Stomach (tissue), 8 donors: ENCODE measurements at regions not wholly inside any gene's neighbourhood (a gene's known extent, or its start where the extent isn't known, plus 50 kb on each side); places are given as distances from the start of the nearest gene placed in this dataset.
A peak's percentile ranks its signal among the peaks of the same experiment; 100 is the strongest.

Source experiments
- DNase-seq, 2 donors: peaks; one replicate each; pipeline versions ENCODE4 v3.0.0 to v3.0.0-alpha.2; 2013 to 2019
- H3K27ac ChIP-seq, 5 donors: fragments of 200-600 bp in 4 of 5; sonication (generic) in 4 of 5; one replicate each; pipeline ENCODE4 v1.5.1; 2013 to 2019; ENCODE audit warnings: mild to moderate bottlenecking in 1 of 5, moderate library complexity in 1 of 5
- H3K27me3 ChIP-seq, 3 donors: fragments of 200-600 bp; sonication (generic); one replicate each; pipeline ENCODE4 v1.5.1; 2017 to 2019; ENCODE audit warnings: mixed run types in 1 of 3
- H3K36me3 ChIP-seq, 4 donors: fragments of 200-600 bp; sonication (generic); 1 replicate in 3 of 4; 2 replicates in 1 of 4; pipeline ENCODE4 v1.5.1; 2016 to 2019
- H3K4me1 ChIP-seq, 4 donors: fragments of 200-600 bp; sonication (generic); one replicate each; pipeline ENCODE4 v1.5.1; 2016 to 2019
- H3K4me3 ChIP-seq, 4 donors: fragments of 200-600 bp; sonication (generic) in 3 of 4; one replicate each; pipeline ENCODE4 v1.5.1; 2016 to 2019; ENCODE audit warnings: mild to moderate bottlenecking in 1 of 4
- H3K9me3 ChIP-seq, 4 donors: fragments of 200-600 bp; sonication (generic); one replicate each; pipeline ENCODE4 v1.5.1; 2016 to 2019
- CTCF ChIP-seq, 7 experiments: fragments of 450-650 bp in 4 of 7; fragments of 200-600 bp in 3 of 7; sonication (generic) in 3 of 7; IDR thresholded peaks; one replicate each; pipeline ENCODE4 v1.5.1; 2016 to 2019; ENCODE audit warnings: antibody characterized with exemption in 7 of 7, control low read depth in 2 of 7, mild to moderate bottlenecking in 1 of 7
- EP300 ChIP-seq: sonication (generic); formaldehyde crosslinking; IDR thresholded peaks from one replicate; pipeline ENCODE4 v1.6.1; 2017; ENCODE audit warnings: antibody characterized with exemption
- POLR2A ChIP-seq, 4 donors: fragments of 450-650 bp; IDR thresholded peaks; one replicate each; pipeline ENCODE4 v1.6.1; 2016; ENCODE audit warnings: antibody characterized with exemption in 4 of 4, control low read depth in 2 of 4, mild to moderate bottlenecking in 1 of 4, moderate library complexity in 1 of 4
- POLR2AphosphoS5 ChIP-seq, 3 donors: sonication (generic); formaldehyde crosslinking; IDR thresholded peaks; one replicate each; pipeline ENCODE4 v1.6.1; 2016; ENCODE audit warnings: antibody characterized with exemption in 3 of 3
- WGBS, 5 donors: extraction: QIAGEN DNeasy Blood & Tissue Kit in 3 of 5; methylation state at CpG; one replicate each; pipeline versions ENCODE4 v1.1.5 to v1.1.7; 2013 to 2018; 5-methylcytosine and 5-hydroxymethylcytosine counted together
- intact Hi-C: fragments of 100-400 bp; cut with DNase I; formaldehyde crosslinking; loops from one replicate; pipeline ENCODE4 v1.15.1; 2023; ENCODE audit warnings: low total_unique reads
- donor health status: healthy with polysubstance abuse.
- donor health status: Bipolar disorder and iron deficiency.
- donor health status: healthy.

- Histone ChIP-seq H3K36me3 (no peaks in the 10 kb centered on the region), H3K27ac (no peak overlapping the region), H3K4me3 (no peak overlapping the region), H3K4me1 (no peaks in the 10 kb centered on the region), H3K9me3 (no peaks in the 10 kb centered on the region), H3K27me3 (no peaks in the 10 kb centered on the region)
- TF ChIP-seq POLR2A (IDR thresholded peaks at IDR 0.05) (no peak), POLR2AphosphoS5 (IDR thresholded peaks at IDR 0.05) (no peak), CTCF (IDR thresholded peaks at IDR 0.05) (no peak), EP300 (no peak)
- peak in 1 of 2 donors; percentile 20 for DNase-seq
- intact Hi-C loops, result no loop called here
Measured at GRCh38 chr12:16681196-16681595, 75.2 kb upstream of the LMO3 start.

- no peak overlapping the region for H3K4me3 ChIP-seq
- no peak for DNase-seq
- intact Hi-C loops, result no loop called here
- 49 to 53% (median 51%) methylated on average over 3 of the region's 3 CpGs for WGBS, 5 donors
- no peaks in the 10 kb centered on the region for H3K27me3 ChIP-seq
- TF ChIP-seq EP300 (no peak), POLR2AphosphoS5 (IDR thresholded peaks at IDR 0.05) (no peak), POLR2A (IDR thresholded peaks at IDR 0.05) (no peak), CTCF (IDR thresholded peaks at IDR 0.05) (no peak)
- H3K27ac ChIP-seq, result no peak overlapping the region
- H3K9me3 ChIP-seq, result no peaks in the 10 kb centered on the region
- H3K4me1 ChIP-seq, result no peaks in the 10 kb centered on the region
- no peaks in the 10 kb centered on the region for H3K36me3 ChIP-seq
Measured at GRCh38 chr12:16675438-16675837, 69.5 kb upstream of the LMO3 start.

- no peak for TF ChIP-seq POLR2A (IDR thresholded peaks at IDR 0.05)
- TF ChIP-seq POLR2AphosphoS5 (IDR thresholded peaks at IDR 0.05), result no peak
- no peak for TF ChIP-seq CTCF (IDR thresholded peaks at IDR 0.05)
- TF ChIP-seq EP300, result no peak
- H3K4me3 ChIP-seq, result no peak overlapping the region
- intact Hi-C loops, result no loop called here
- no peaks in the 10 kb centered on the region for H3K9me3 ChIP-seq
- WGBS, 5 donors, result 57 to 67% (median 66%) methylated on average over 2 of the region's 2 CpGs
- DNase-seq, result no peak
- H3K36me3 ChIP-seq, result no peaks in the 10 kb centered on the region
- H3K27me3 ChIP-seq, result no peaks in the 10 kb centered on the region
- no peaks in the 10 kb centered on the region for H3K4me1 ChIP-seq
- no peak overlapping the region for H3K27ac ChIP-seq
Measured at GRCh38 chr12:16674885-16675284, 68.9 kb upstream of the LMO3 start.

- H3K27me3 ChIP-seq, result no peaks in the 10 kb centered on the region
- H3K36me3 ChIP-seq, result no peaks in the 10 kb centered on the region
- WGBS, 5 donors, result 86 to 100% (median 92%) methylated on average over 2 of the region's 2 CpGs
- H3K4me3 ChIP-seq, result no peak overlapping the region
- no peak for DNase-seq
- TF ChIP-seq POLR2A (IDR thresholded peaks at IDR 0.05), result no peak
- TF ChIP-seq POLR2AphosphoS5 (IDR thresholded peaks at IDR 0.05), result no peak
- H3K9me3 ChIP-seq, result no peaks in the 10 kb centered on the region
- intact Hi-C loops, result no loop called here
- no peak overlapping the region for H3K27ac ChIP-seq
- no peaks in the 10 kb centered on the region for H3K4me1 ChIP-seq
Measured at GRCh38 chr12:16670456-16671050, 64.6 kb upstream of the LMO3 start.

- H3K27me3 ChIP-seq, result no peaks in the 10 kb centered on the region
- intact Hi-C loops, result no loop called here
- H3K9me3 ChIP-seq, result no peaks in the 10 kb centered on the region
- WGBS, 5 donors, result 19 to 60% (median 52%) methylated on average over 1 of the region's 1 CpG
- H3K4me3 ChIP-seq, result no peak overlapping the region
- no peak for DNase-seq
- TF ChIP-seq CTCF (IDR thresholded peaks at IDR 0.05), result no peak
- no peak for TF ChIP-seq POLR2AphosphoS5 (IDR thresholded peaks at IDR 0.05)
- TF ChIP-seq EP300, result no peak
- TF ChIP-seq POLR2A (IDR thresholded peaks at IDR 0.05), result no peak
- H3K36me3 ChIP-seq, result no peaks in the 10 kb centered on the region
- no peak overlapping the region for H3K27ac ChIP-seq
- H3K4me1 ChIP-seq, result no peaks in the 10 kb centered on the region
Measured at GRCh38 chr12:16669756-16670155, 63.8 kb upstream of the LMO3 start.
